G401.6 (cell line): ENCODE measurements at regions not wholly inside any gene's neighbourhood (a gene's known extent, or its start where the extent isn't known, plus 50 kb on each side); places are given as distances from the start of the nearest gene placed in this dataset.

Experiments used
- FAIRE-seq: peaks from 2 replicates; lab custom pipeline; 2012; peaks lifted over from hg19 to GRCh38; lab: Jason Lieb, UNC

DNA sequence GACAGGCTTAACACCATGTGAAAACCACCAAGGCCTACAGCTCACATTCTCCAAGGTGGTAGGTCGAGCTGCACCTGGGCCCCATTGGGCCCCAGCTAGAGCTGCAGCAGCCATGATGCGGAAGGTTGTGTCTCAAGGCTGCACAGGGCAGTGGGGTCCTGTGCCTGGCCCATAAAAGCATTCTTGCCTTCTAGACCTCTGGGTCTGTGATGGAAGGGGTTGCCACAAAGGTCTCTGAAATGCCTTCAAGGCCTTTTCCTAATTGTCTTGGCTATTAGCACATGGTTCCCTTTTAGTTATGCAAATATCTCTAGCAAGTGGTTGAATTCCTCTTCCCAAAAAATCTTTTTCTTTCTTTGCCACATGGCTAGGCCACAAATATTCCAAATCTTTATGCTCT is 52.5 kb upstream of the C11orf58 start:
- FAIRE-seq, result no peak

DNA sequence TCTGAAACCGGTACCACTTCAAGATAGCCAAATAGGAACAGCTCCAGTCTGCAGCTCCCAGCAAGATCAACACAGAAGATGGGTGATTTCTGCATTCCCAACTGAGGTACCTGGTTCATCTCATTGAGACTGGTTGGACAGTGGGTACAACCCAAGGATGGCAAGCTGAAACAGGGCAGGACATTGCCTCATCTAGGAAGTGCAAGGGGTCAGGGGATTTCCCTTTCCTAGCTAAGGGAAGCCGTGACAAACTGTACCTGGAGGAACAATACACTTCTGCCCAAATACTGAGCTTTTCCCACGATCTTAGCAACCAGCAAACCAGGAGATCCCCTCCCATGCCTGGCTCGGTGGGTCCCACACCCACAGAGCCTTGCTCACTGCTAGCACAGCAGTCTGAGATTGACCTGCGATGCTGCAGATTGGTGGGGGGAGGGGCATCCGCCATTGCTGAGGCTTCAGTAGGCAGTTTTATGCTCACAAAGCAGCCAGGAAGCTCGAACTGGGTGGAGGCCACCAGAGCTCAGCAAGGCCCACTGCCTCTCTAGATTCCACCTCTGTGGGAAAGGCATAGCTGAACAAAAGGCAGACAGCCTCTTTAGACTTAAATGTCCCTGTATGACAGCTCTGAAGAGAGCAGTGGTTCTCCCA is 59.9 kb upstream of the C11orf58 start:
- FAIRE-seq, result no peak

DNA sequence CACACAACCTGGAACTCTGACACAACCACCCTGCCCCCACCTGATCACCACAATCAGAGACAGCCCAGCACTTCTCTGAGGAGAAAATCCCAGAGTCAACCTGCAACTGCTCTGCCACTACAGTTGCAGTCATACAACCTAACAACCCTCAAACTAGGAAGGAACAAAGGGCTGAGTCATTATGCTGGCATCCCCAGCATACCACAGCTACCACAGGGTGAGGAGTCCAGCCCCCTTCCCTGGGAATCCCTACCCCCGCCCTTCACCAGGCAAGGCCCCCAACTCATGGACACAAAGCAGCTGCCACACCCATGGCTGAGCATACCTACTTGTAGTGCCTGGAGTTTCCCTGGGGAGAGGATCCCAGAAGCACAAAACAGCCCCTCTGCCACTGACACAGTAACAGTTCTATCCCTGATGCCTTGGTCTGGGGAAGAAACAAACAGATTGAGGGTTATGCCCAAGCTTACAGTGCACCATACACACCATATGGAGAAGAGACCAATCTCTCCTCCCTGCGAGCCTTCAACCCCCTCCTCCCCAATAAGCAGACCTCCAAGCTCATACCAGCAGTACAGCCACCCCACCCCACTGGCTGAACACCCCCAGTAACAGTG is 68.5 kb upstream of the C11orf58 start:
- no peak for FAIRE-seq

DNA sequence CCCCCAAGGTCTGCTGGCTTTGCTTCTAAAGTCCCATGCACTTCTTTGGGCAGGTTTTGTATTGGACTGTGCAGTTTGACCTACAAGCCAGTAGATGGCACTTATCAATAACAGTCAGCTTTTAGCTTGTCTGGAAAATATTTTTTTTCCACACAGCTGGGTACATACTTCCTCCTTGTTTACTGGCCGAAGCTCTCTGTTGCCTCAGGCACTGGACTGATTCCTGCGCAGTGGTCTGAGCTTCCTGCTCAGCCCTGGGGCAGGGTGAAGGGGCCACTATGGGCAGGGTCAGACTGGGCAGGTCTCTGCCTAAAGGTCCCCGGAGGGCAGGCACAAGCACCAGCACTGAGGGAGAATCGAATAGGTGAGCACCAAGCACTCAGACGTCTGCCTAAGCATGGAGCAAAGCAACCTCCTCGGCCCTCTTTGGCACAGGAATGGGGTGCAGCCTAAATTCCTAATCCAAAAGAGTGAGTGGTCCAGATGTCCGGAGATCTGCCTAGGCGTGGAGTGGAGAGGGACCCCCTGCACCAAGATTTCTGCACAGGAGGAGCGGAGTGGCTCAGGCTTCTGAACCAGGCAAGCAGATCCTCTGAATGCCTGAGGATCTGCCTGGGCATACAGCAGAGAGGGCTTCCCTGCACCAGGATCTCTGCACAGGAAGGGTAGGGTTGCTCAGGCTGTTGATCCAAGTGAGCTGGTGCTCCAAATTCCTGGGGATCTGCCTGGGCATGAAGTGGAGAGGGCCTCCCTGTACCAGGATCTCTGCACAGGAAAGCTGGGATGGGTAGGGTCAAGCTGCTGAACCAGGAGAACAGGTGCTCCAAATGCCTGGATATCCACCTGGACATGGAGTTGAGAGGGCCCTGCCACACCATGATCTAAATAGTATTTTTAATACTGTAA is 105.9 kb upstream of the C11orf58 start:
- no peak for FAIRE-seq

DNA sequence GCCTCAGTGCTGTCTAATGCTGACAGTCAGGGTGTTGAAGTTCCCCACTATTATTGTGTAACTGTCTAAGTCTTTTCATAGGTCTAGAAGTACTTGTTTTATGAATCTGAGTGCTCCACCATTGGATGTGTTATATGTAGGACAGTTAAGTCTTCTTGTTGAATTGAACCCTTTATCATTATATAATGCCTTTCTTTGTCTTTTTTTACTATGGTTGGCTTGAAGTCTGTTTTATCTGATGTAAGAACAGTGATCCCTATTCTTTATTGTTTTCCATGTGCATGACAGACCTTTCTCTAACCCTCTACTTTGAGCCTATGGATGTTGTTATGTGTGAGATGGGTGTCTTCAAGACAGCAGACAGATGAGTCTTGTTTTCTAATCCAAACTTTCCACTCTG is 107.8 kb upstream of the C11orf58 start:
- no peak for FAIRE-seq

DNA sequence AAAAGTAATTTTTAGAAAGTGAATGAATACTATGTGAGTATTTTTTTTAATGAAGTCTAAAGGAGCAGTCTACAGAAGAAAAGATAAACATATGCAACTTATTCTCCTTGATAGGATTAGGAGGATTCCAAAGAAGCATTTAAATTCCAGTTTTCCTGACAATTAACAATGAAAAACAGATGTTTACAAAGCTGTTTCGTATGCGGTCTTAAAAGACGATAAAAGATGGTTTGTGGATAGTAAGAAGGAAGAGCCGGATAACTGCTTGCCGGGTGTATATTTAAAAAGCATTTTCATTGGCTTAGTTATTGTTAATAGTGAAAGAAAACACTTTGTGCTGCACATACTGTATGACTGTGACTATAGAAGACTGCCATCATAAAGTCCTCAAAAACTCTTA is 120.0 kb upstream of the C11orf58 start:
- no peak for FAIRE-seq

DNA sequence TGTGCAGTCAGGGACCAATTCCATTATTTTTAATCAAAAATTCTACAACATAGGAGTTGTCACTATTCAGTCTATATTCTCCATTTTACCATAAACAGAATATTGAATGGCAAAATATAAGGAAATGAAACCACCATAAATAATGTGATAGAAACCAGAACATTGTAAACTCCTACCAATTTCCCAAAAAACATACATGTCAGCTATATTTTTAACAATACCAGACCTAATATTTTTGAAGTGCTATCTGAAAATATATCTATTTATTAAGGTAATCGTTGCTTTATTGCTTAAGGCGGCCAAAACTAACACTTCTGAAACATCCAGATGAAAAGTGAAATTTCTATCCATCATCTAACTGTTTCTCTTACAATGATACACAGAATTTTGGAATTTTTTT is 123.0 kb upstream of the C11orf58 start:
- no peak for FAIRE-seq

DNA sequence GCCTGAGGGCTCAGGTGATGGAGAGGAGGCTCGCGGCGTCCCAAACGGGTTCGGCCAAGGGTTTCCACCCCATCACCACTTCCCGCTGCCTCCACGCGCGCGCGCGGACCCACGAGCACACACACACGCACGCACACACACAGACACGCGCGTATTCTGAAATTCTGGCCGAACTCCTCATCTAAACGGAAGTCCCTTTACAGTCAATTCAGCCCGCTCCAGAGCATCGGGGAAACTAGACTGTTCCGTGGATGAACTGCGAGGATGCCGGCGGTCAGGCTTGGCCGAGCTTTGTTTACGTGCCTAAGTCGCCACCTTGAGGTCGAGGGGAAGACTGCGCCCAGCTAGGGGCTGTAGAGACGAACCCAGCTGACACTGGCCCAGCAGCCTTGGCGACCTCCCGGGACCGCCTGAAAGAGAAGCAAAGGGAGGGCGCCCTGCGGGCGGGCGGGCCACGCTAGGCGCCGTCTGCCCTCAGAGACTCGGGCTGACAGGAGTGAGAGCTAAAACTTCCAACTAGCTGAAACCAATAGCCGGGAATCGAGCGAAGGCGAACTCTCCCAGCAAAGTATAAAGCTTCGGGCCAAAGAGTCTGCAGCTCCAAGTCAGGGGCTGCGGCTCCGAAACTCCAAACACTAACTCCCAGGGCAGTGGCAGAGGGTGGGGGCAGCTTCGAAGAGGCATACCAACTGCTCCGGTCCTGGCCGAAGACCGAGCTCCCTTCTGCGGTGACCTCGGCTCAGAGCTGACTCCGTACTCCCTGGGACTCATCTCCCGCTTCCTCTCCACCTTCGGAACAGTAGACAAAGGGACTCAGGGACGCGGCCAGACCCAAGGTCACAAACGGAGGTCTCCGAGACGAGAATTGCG is 124.7 kb upstream of the C11orf58 start:
- no peak for FAIRE-seq

DNA sequence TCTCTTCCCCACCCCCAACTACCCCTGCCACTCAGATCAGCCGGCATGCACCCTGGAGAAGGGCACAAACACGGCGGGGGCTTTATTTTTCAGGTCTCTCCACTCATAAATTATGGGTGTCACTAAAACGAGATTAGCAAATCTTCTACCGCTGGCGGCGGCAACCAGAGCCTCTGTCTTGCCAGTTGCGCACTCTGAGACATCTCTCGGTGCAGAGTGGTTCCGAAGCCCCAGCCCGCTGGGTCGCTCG is 125.3 kb upstream of the C11orf58 start:
- FAIRE-seq, result no peak

DNA sequence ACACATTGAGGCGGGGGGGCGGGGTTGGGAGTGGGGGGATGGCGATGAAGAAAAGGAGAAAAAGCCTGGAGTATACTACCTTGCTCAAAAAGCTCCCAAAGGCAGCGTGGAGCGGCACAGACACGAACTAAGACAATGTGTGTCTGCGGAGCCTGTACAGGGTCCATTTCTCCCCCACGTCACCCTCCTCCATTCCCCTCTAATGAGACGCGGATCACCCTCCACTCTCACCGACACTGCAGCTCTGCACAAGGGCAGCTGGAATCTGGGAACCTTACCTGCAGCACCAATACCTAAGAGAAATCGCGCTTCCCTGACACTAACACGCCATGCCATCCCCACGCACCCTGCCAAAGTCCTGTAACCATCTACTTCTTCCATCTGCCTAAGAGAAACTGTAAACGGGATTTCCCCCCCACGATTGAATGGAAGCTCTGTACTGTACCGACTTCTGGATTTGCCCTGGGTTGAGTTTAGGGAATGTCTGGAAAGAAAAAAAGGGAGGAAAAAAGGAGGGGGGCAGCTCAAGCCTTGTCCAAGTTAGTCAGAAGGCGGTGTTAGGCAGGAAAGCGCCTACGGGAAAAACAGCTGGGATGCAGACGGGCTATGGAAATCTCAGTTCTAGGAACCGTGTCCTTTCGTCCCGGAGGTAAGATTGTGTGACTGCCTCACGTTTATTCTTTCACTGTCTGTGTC is 125.7 kb upstream of the C11orf58 start:
- no peak for FAIRE-seq

DNA sequence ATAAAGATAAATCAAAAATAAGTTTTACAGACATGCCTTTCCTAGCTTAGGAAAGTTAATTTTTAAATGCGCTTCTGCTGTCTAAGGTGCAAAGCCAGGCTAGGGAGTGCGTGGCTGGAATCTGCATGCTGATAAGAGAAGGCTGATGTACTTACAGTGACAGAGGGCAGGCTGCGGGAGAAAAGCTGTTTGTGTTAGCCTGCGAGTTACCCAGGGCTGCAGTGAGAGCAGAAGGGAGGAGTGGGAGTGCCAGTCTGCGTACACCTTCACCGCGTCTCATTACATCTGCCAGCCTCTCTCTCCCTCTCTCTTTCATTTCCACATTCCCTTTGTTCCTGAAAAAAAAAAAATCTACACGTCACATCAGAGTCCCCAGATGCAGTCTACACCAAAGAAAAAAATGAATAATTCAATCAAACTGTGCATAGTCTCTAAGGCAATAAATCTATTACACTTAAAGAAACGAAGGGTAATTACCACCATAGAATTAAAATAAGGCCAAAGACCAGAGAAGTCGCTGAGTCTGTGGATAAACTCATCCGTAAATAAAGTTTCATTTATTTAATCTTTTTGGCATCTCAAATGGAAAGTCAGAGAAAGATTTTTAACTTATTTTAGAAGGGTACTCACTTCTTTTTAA is 126.4 kb upstream of the C11orf58 start:
- no peak for FAIRE-seq

DNA sequence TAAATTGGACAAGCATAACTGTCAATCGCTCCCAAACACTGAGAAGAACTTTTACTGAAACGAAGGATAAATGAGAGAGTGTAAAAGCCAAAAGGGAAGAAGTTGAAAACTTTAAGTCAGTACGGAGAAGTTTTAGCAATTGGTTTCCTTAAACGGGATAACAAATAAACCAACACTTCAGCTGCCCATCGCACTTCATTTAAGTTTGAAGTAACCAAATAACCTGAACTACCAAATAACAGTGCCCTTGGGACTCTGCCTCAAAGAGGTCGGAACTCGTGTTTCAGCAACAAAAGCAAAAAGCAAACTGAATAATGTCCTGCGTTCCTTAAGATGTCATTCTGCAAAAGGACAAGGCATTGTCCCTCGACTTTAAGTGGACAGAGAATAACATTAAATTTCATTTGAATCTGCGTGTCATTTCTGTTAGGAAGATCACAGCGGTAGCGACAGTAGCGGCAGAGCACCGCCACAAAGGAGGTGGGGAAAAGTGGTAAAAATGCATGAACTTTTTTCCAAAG is 127.0 kb upstream of the C11orf58 start:
- no peak for FAIRE-seq

DNA sequence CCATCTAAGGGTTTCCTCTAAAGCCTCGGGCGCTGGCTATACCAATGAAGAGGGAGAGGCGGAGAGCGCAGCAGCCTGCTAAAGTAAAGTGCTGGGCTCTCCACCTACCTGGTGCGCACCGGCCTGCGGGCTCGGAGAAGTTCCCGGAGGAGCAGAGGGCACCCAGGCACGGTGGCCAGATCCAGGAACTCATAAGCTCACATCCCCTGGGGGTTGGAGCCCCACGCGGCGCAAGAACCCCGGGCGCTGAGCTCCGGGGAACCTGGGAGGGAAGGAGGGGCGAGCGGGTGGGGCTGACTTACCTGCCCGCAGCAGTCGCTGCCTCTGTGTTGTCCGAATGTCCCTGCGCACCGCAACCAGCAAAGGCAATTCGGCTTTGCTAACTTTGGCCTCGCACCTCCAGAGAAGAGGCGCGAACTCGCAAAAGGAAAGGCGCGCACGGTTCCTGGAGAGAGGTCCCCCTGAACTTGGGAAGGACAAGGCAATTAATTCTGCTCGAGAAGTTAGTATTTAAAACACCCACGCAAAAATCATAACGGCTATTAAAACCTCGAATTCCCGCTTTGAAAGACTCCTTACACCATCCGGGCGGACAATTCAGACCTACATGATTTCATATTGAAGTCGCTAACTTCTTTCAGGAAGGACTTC is 127.6 kb upstream of the C11orf58 start:
- no peak for FAIRE-seq

DNA sequence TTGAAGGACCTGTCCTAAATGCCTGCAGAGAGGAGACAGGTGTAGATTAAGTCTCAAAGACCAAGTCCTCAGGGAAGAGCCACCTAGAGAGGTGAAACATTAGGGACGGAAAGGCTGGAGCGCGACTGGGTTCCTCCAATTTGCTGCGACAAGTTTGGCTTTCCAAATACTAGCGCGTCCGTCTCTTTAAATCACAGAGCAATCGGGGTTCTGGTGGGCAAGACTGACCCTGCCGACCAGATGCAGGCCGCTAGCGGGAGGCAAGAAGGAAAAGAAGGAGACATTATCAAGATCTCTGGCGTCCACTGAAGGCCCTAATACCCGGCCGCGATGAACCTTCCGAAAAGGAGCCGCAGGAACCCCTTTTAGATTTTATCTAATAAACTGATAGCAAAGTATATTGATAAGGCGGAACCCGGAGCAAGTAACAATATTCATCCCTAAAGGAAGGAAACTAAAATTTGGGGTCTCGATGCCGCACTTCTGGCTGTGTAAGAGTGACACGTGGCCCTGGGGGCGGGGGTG is 128.2 kb upstream of the C11orf58 start:
- FAIRE-seq, result no peak

DNA sequence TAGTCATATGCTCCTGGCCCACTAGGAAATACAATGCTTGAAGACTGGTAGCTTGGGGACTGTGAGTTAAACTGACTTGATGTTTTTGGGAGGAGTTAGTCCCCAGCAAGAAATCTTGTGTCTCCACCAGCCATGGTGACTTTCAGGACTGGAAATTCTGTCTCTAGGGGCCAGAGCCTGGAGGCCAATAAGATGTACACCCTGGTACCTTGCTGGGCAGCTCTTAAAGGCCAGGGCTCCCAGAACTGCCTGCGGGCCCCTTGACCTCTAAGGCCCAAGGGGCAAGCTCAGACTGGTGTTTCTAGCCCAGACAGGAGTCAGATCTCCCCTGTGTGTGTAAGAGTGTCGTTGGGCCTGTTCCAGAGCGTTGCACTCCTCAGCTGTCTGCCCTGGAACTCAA is 128.7 kb upstream of the C11orf58 start:
- FAIRE-seq, result no peak

DNA sequence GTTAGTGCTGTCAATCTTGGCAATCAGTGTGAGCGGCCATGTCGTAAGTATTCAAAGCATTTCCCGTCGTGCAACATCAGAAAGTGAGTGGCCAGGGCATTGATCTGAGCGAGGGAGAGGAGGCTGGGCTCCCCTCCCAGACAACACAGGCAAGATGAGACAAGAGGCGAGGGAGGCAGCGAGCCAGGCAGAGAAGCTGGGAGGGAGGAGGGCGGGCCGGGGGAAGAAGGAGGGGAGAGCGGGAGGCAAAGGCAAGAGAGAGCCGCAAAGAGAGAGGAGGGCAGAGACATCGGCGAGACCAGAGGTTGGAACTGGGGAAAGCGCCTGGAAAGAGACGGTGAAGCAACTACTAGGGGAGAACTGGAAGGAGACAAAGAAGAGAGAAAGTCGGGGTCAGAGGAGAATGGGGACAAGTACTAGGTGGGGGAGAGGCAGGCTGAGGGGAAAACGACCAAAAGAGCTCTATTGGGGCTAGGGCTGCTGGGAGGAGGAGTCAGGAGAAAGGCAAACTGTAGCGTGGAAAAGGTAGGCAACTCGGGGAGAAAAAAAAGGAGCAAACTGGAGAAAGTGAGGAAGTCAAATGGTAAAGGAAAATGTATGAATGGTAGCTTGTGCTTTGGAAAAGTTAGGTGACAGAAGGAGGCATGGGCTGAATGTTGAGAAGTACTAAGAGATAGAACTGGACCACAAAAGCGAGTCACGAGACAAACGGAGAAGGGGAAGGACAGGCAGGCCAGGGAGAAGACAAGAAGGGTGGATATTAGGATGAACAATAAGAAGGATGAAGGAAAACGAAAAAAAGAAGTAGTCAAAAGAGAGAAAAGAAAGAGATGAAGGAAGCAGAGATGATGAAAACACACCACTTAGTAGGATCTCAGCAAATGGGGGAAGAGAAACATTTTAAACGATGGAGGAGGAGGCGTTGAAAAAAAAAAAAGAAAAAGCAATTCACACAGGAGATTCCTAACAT is 130.5 kb upstream of the C11orf58 start:
- FAIRE-seq, result no peak

DNA sequence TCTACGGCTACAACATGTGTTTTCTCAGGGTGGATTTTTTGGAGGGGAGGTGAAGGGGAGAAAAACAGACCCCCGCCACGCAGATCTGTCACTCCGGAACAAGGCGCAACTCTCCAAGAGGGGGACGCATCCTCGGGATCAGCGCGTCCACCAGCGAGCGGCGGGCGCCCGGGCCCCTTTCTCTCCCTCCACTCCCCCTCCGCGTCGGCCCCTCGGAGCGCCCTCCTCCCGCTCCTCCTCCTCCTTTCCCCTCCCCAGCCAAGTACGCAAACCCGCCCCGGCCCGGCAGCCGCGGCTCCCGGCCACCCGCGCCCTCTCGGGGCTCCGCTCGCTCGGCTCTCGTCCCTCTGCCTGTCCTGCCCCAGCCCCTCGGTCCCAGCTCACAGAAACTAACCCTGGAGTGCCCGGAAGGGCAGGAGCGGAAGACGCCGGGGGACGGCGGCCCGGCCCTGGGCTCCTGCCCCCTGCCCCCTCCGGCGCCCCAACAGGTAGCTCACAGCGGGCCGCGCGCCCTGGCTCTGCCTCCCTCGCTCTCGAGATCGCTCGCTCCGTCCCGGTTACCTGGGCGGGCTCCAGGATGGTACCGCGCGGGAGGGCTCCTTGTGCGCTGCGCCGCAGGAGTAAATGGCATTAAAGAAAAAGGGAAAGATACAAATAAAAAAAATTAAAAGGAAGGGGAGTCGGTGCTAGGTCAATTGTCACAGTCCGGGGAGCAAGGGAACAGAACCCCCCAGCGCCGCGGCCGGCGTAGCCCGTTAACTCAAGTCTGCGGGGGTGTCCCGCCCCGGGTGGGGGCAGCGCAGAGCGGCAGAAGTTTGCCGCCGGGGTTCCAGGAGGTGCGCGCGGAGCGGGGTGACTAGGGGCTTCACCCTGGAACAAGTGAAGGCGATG is 131.4 kb upstream of the C11orf58 start:
- FAIRE-seq, result no peak
